GM19239 (cell line): ENCODE measurements at regions not wholly inside any gene's neighbourhood (a gene's known extent, or its start where the extent isn't known, plus 50 kb on each side); places are given as distances from the start of the nearest gene placed in this dataset.

Experiments
- DNase-seq: peaks from one replicate; pipeline ENCODE4 v3.0.0; 2011; ENCODE audit warnings: low spot score; ENCODE audit not compliant: insufficient read length
- FAIRE-seq: peaks from 2 replicates; lab custom pipeline; 2011; peaks lifted over from hg19 to GRCh38; lab: Jason Lieb, UNC

- FAIRE-seq = no peak
- DNase-seq = peak; percentile 52
These were observed 128.2 kb upstream of the CHST15 start for GRCh38 chr10:124221356-124222317.

- FAIRE-seq = no peak
- no peak for DNase-seq
These were observed 127.6 kb upstream of the CHST15 start for GRCh38 chr10:124220971-124221355.

- no peak for FAIRE-seq
- no peak for DNase-seq
These were observed 127.1 kb upstream of the CHST15 start for GRCh38 chr10:124220547-124220946.

- no peak for FAIRE-seq
- DNase-seq = no peak
These were observed 126.3 kb upstream of the CHST15 start for GRCh38 chr10:124219655-124220054.

GRCh38 chr10:124219062-124219461, 125.7 kb upstream of the CHST15 start:
- FAIRE-seq (no peak), DNase-seq (no peak)

- no peak for FAIRE-seq
- no peak for DNase-seq
These were observed 124.8 kb upstream of the CHST15 start for GRCh38 chr10:124217906-124218804.

- FAIRE-seq = no peak
- DNase-seq = no peak
These were observed 123.6 kb upstream of the CHST15 start for GRCh38 chr10:124217031-124217430.

- DNase-seq (no peak), FAIRE-seq (no peak)
These were observed 121.4 kb upstream of the CHST15 start for GRCh38 chr10:124214610-124215375.

GRCh38 chr10:124213899-124214510, 120.6 kb upstream of the CHST15 start:
- FAIRE-seq = no peak
- no peak for DNase-seq

GRCh38 chr10:124213471-124213870, 120.1 kb upstream of the CHST15 start:
- FAIRE-seq (no peak), DNase-seq (no peak)

- FAIRE-seq (no peak), DNase-seq (no peak)
These were observed 119.3 kb upstream of the CHST15 start for GRCh38 chr10:124212702-124213101.

GRCh38 chr10:124211921-124212320, 118.5 kb upstream of the CHST15 start:
- DNase-seq (no peak), FAIRE-seq (no peak)

GRCh38 chr10:124210263-124210662, 116.9 kb upstream of the CHST15 start:
- DNase-seq = no peak
- FAIRE-seq = no peak

GRCh38 chr10:124207391-124207790, 114.0 kb upstream of the CHST15 start:
- FAIRE-seq = no peak
- DNase-seq = no peak

- DNase-seq = no peak
- no peak for FAIRE-seq
These were observed 113.2 kb upstream of the CHST15 start for GRCh38 chr10:124206616-124207015.

GRCh38 chr10:124205432-124205831, 112.0 kb upstream of the CHST15 start:
- FAIRE-seq = no peak
- DNase-seq = no peak

GRCh38 chr10:124204726-124205125, 111.3 kb upstream of the CHST15 start:
- no peak for FAIRE-seq
- DNase-seq = no peak

GRCh38 chr10:124200011-124200410, 106.6 kb upstream of the CHST15 start:
- DNase-seq (no peak), FAIRE-seq (no peak)

- no peak for FAIRE-seq
- no peak for DNase-seq
These were observed 105.5 kb upstream of the CHST15 start for GRCh38 chr10:124198871-124199270.

- FAIRE-seq = no peak
- DNase-seq = no peak
These were observed 104.7 kb upstream of the CHST15 start for GRCh38 chr10:124198125-124198501.
